HAP-1 (cell line): ENCODE measurements at regions not wholly inside any gene's neighbourhood (a gene's known extent, or its start where the extent isn't known, plus 50 kb on each side); places are given as distances from the start of the nearest gene placed in this dataset.
A peak's percentile ranks its signal among the peaks of the same experiment; 100 is the strongest.
"Not testable (repeated sequence)": the region's sequence is repeated elsewhere in the genome, so short reads cannot be mapped to it uniquely, and the experiment has no call there.

ENCODE experiments used
- DNase-seq, 2 experiments: peaks; one replicate each; pipeline ENCODE4 v3.0.0-alpha.2; 2016 to 2020; ENCODE audit warnings: low spot score in 2 of 2
- H3K27me3 ChIP-seq: fragments of 250-450 bp; sonication (Bioruptor Pico); 2 replicates; pipeline ENCODE4 v1.5.1; 2020; ENCODE audit warnings: low read depth, mild to moderate bottlenecking, moderate library complexity
- H3K36me3 ChIP-seq: fragments of 250-450 bp; sonication (Bioruptor Pico); replicated peaks from 2 replicates; pipeline ENCODE4 v1.5.1; 2020; ENCODE audit warnings: mild to moderate bottlenecking
- H3K4me1 ChIP-seq: fragments of 250-450 bp; sonication (Bioruptor Pico); 2 replicates; pipeline ENCODE4 v1.5.1; 2020; ENCODE audit warnings: mild to moderate bottlenecking
- H3K4me3 ChIP-seq: fragments of 250-450 bp; sonication (Bioruptor Pico); 2 replicates; pipeline ENCODE4 v1.5.1; 2020; ENCODE audit warnings: mild to moderate bottlenecking, moderate library complexity
- H3K9me3 ChIP-seq: fragments of 250-450 bp; sonication (Bioruptor Pico); 2 replicates; pipeline ENCODE4 v1.5.1; 2020; ENCODE audit warnings: mild to moderate bottlenecking, moderate library complexity
- in situ Hi-C: fragments of 300-500 bp; cut with MboI; formaldehyde crosslinking; loops from 3 replicates; pipeline ENCODE4 v1.14.3; 2020; ENCODE audit warnings: low sequenced_read_pairs, inconsistent platforms, mixed read lengths

DNA sequence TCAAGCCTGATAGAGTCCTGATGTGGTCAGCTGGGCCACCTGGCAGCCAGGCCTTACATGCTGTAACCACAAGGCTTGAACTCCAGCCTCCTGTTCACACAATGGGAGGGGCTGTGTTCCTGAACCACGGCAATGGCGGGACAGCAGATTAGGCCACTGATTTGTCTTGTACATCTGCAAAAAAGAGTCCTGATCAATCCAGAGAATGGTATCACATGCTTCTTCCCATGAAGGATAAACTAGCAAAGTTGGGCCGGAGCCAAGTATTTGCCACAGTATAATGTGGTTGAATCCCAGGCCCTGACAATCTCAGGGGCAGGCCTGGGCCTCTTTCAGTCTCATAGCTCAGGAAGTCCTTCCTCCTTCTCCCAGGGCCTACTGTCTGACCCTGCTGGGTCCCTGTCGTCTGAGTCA lies 2182.5 kb upstream of the AGA start:
- Histone ChIP-seq H3K36me3 (no peaks in the 10 kb centered on the region), H3K4me3 (no peak overlapping the region), H3K9me3 (no peaks in the 10 kb centered on the region), H3K27me3 (no peaks in the 10 kb centered on the region), H3K4me1 (no peaks in the 10 kb centered on the region)
- peak in 1 of 2 experiments; percentile 7 for DNase-seq
- in situ Hi-C loops: no loop called here

GRCh38 chr4:179625406-179625805 lies 2183.2 kb upstream of the AGA start:
- DNase-seq: no peak
- no peaks in the 10 kb centered on the region for H3K27me3 ChIP-seq
- H3K9me3 ChIP-seq: no peaks in the 10 kb centered on the region
- in situ Hi-C loops: no loop called here
- H3K36me3 ChIP-seq: no peaks in the 10 kb centered on the region
- H3K4me1 ChIP-seq: no peaks in the 10 kb centered on the region
- H3K4me3 ChIP-seq: no peak overlapping the region

- no peaks in the 10 kb centered on the region for H3K4me1 ChIP-seq
- in situ Hi-C loops: no loop called here
- no peaks in the 10 kb centered on the region for H3K27me3 ChIP-seq
- no peaks in the 10 kb centered on the region for H3K36me3 ChIP-seq
- no peak overlapping the region for H3K4me3 ChIP-seq
- peak in 1 of 2 experiments; percentile 52 for DNase-seq
- H3K9me3 ChIP-seq: no peaks in the 10 kb centered on the region
Measured at GRCh38 chr4:179626687-179627086, 2184.4 kb upstream of the AGA start.

DNA sequence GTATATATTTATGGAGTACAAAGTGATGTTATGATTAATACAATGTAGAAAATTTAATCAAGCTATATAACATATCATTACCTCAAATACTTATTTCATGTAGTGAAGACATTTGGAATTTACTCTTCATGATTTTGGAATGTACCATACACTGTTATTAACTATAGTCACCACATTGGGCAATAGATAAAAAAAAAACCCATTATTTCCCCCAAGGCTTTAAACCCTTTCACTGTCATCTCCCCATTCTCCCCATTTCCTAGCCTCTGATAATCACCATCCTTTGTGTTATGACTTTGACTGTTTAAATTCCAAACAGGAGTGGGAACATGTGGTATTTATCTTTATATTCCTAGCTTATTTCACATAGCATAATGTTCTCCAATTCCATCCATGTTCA lies 2189.1 kb upstream of the AGA start:
- H3K36me3 ChIP-seq: no peaks in the 10 kb centered on the region
- H3K9me3 ChIP-seq: no peaks in the 10 kb centered on the region
- no peaks in the 10 kb centered on the region for H3K4me1 ChIP-seq
- in situ Hi-C loops: no loop called here
- H3K4me3 ChIP-seq: no peak overlapping the region
- no peak for DNase-seq
- H3K27me3 ChIP-seq: no peaks in the 10 kb centered on the region

GRCh38 chr4:179634862-179635261 lies 2192.6 kb upstream of the AGA start:
- no peaks in the 10 kb centered on the region for H3K36me3 ChIP-seq
- in situ Hi-C loops: no loop called here
- DNase-seq: no peak
- no peaks in the 10 kb centered on the region for H3K27me3 ChIP-seq
- no peaks in the 10 kb centered on the region for H3K4me1 ChIP-seq
- H3K9me3 ChIP-seq: no peaks in the 10 kb centered on the region
- H3K4me3 ChIP-seq: no peak overlapping the region

DNA sequence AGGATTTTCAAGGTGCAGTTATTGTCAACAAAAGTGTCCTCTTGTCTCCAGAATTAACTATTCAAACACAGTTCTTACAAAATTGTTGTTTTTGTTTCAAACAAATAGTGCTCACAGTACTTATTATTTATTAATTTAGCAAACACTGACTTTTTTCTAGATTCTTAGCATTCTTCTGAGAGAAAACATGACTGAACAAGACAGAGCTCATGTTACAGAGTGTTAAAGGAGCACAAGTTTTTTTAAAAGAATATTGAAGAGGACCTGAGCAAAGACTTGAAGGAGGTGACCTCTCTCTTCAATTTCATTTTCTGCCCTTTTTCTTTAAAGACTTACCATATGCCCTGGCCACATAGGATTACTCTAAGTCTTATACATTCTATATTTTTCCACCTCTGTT lies 2220.3 kb upstream of the AGA start:
- H3K9me3 ChIP-seq: no peaks in the 10 kb centered on the region; the same call in 1 of the 2 replicates
- no peaks in the 10 kb centered on the region for H3K27me3 ChIP-seq
- H3K4me3 ChIP-seq: no peak overlapping the region
- H3K4me1 ChIP-seq: no peaks in the 10 kb centered on the region
- in situ Hi-C loops: no loop called here
- H3K36me3 ChIP-seq: no peaks in the 10 kb centered on the region
- DNase-seq: no peak

- in situ Hi-C loops: no loop called here
- Histone ChIP-seq H3K36me3 (no peaks in the 10 kb centered on the region), H3K4me3 (no peak overlapping the region), H3K4me1 (no peaks in the 10 kb centered on the region), H3K9me3 (no peaks in the 10 kb centered on the region; the same call in 1 of the 2 replicates), H3K27me3 (no peaks in the 10 kb centered on the region)
- DNase-seq: no peak
Measured at GRCh38 chr4:179663641-179664429, 2221.6 kb upstream of the AGA start.

DNA sequence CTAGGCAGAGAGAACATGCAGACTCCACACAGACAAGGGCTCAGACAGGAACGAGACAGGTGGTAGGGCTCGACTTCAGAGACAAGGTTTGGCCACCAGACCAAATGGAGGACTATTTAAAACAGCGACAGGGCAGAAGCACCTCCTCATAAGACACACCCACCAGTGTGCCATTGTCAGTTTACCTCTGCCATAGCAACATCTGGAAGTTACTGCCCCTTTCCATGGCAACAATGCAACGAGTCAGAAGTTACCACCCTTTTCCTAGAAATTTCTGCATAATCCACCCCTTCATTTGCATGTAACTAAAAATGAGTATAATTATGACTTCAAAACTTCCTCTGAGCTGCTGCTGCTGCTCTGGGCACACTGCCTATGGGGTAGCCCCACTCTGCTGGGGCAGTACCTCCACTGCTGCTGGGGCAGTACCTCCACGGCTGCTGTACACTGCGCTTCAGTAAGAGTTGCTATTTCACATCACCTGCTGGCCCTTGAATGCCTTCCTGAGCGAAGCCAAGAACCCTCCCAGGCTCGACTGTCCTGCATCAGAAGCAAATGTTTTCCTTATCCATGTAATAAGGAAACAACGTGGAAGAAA lies 2222.3 kb upstream of the AGA start:
- Histone ChIP-seq H3K36me3 (no peaks in the 10 kb centered on the region), H3K4me3 (no peak overlapping the region), H3K27me3 (no peaks in the 10 kb centered on the region), H3K4me1 (no peaks in the 10 kb centered on the region), H3K9me3 (no peaks in the 10 kb centered on the region; the same call in 1 of the 2 replicates)
- in situ Hi-C loops: no loop called here
- no peak for DNase-seq

GRCh38 chr4:179666226-179666625 lies 2224.0 kb upstream of the AGA start:
- DNase-seq: no peak
- Histone ChIP-seq H3K4me3 (no peak overlapping the region), H3K4me1 (no peaks in the 10 kb centered on the region), H3K27me3 (no peaks in the 10 kb centered on the region), H3K9me3 (no peaks in the 10 kb centered on the region; the same call in 1 of the 2 replicates), H3K36me3 (no peaks in the 10 kb centered on the region)
- in situ Hi-C loops: no loop called here

DNA sequence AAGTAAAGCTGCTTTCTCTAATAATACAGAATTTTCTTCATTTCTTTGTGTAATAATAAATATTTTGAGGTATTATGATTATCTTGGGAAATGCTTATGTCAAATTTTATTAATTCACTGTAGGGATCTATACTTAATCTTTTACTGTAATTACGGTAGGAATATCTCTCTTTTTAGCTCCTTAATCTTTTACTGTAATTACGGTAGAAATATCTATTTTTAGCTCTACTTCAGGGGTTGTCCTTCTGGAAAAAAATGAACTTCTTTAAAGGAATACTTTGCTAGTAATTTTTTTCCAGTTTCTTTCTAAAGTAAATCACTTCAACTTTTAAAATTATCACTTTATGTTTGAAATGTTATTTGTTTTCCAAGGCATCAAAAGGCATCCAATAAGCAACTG lies 2229.4 kb upstream of the AGA start:
- Histone ChIP-seq H3K36me3 (no peaks in the 10 kb centered on the region), H3K4me3 (no peak overlapping the region), H3K9me3 (no peaks in the 10 kb centered on the region; the same call in 1 of the 2 replicates), H3K27me3 (no peaks in the 10 kb centered on the region), H3K4me1 (no peaks in the 10 kb centered on the region)
- peak in 1 of 2 experiments; percentile 20 for DNase-seq
- in situ Hi-C loops: no loop called here

- in situ Hi-C loops: no loop called here
- no peaks in the 10 kb centered on the region for H3K27me3 ChIP-seq
- no peaks in the 10 kb centered on the region for H3K36me3 ChIP-seq
- no peak for DNase-seq
- no peak overlapping the region for H3K4me3 ChIP-seq
- no peaks in the 10 kb centered on the region for H3K4me1 ChIP-seq
- peaks cover 2% of the 10 kb centered on the region; the same call in 1 of the 2 replicates for H3K9me3 ChIP-seq
Measured at GRCh38 chr4:179678093-179678814, 2236.0 kb upstream of the AGA start.

- DNase-seq, in situ Hi-C loops, H3K9me3 ChIP-seq, H3K27me3 ChIP-seq, H3K4me1 ChIP-seq, H3K36me3 ChIP-seq, H3K4me3 ChIP-seq: not testable (repeated sequence)
Measured at GRCh38 chr4:179683661-179684060, 2241.4 kb upstream of the AGA start.

- no peaks in the 10 kb centered on the region for H3K36me3 ChIP-seq
- H3K4me1 ChIP-seq: peaks cover 5% of the 10 kb centered on the region; the same call in 1 of the 2 replicates
- no peaks in the 10 kb centered on the region for H3K27me3 ChIP-seq
- peak in 1 of 2 experiments; percentile 23 for DNase-seq
- no peak overlapping the region for H3K4me3 ChIP-seq
- H3K9me3 ChIP-seq: no peaks in the 10 kb centered on the region
- in situ Hi-C loops: no loop called here
Measured at GRCh38 chr4:179692222-179692621, 2250.0 kb upstream of the AGA start.

DNA sequence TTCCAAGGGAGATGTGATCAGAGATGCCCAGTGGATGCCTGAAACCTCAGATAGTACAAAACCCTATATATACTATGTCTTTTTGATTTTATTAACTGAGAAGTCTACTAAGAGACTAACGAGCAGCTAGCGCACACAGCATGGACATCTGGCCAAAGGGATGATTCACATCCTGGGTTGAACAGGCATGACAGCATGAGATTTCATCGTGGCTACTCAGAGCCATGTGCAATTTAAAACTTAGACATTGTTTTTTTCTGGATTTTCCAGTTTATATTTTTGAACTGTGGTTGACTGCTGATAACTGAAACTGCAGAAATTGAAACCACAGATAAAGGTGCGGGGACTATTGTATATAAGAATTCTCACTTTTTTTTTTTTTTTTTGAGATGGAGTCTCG lies 2252.9 kb upstream of the AGA start:
- no peak for DNase-seq
- H3K4me1 ChIP-seq: peaks cover 5% of the 10 kb centered on the region; the same call in 1 of the 2 replicates
- in situ Hi-C loops: no loop called here
- H3K27me3 ChIP-seq: no peaks in the 10 kb centered on the region
- no peaks in the 10 kb centered on the region for H3K36me3 ChIP-seq
- H3K4me3 ChIP-seq: no peak overlapping the region
- no peaks in the 10 kb centered on the region for H3K9me3 ChIP-seq
